ENCODE measurements at regions not wholly inside any gene's neighbourhood (a gene's known extent, or its start where the extent isn't known, plus 50 kb on each side); places are given as distances from the start of the nearest gene placed in this dataset.

DNA sequence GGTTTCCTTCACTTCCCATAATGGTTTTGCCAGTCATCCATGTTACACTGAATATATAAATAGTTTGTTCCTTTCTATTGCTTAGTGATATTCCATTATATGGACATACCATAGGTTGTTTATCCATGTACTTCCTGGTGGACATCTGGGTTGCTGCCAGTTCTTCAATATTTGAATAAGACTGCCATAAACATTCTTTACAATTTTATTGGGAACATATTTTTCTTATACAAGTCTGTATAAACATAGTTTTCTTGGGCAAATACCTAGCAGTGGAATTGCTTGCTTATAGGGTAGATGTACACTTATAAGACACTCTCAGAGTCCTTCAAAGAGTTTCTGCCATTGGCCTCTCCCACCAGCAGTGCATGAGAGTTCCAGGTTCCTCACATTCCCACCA lies 231.4 kb downstream of the OPA1 start:
- no peak for FAIRE-seq
- DNase-seq (ENCODE audit: extremely low spot score, insufficient read length, low read depth) = no peak

DNA sequence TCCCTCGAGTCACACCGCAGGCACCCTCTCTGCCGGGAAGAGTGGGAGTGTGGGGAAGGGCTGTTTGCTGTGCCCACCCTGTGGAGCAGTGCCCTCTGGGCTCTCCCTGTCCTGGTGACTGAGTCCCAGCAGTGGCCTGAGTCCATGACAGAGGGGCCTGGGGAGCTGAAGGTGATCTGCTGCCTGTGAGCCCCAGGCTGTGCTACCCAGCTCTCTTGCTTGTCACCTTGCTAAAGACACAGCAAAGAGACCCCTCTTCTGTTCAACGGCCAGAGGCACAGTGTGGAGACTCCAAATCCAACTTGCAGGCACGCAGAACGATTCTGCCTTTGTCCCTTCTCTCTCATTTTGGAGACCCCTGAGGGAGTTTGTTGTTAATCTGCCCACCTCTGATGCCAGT lies 232.6 kb downstream of the OPA1 start:
- FAIRE-seq (no peak), DNase-seq (ENCODE audit: extremely low spot score, insufficient read length, low read depth) (no peak)

DNA sequence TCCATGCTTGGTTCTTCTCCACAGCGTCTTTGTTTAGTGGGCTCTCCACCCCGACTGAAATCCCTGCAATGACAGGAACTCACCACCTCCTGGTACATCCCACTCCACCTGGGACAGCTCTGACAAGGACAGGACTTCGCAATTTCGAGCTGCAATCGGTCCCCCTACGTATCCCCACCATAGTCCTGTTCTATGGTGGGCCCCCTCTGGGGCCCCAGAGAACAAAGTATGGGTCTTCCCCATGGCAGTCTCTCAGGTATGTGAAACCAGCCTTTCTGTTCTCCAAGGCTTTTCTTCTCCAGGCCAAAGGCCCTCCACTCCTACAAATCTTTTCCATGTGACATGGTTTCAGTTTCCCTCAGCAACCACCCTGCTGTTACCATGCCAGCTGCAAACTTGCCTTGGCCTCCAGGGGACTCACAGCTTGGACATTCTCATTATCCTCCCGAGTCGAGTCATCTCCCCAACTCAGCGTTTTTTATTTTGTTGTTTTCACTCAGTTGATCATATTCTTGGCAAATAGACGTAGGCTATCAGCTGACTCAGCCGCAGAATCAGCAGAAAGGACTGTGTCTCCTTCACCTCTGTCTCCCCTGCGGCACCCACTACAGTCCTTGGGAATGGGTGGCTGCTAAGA lies 233.3 kb downstream of the OPA1 start:
- no peak for DNase-seq (ENCODE audit: extremely low spot score, insufficient read length, low read depth)
- FAIRE-seq = no peak

DNA sequence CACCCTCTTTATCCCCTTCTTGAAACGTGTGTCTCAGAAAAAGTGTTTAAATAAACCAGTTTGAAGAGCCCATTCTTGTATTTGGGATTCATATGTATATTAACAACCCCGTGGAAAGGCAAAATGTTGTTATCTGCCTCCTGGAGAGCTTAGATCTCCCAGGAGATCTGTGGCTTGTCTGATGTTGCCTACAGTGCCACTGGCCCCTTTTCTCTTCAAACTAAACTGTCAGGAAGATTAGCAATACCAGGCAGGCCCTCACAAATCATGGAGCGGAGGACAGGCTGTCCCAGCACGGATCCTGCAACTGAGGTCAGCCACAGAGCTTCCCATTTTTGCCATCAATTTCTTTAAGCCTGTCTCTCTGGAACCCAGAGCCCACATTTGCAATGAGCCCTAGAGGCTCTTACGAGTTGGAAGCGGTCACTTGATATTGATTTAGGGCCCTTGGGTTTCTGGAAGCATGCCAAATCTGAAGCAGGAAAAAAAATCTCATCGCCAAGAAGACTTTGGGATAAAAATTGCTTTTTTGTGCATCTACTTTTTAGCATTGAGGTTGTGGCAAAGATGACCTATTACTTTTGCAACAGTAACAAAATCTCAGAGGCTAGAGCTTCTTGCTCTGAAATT lies 234.1 kb downstream of the OPA1 start:
- FAIRE-seq = no peak
- DNase-seq (ENCODE audit: extremely low spot score, insufficient read length, low read depth) = no peak

DNA sequence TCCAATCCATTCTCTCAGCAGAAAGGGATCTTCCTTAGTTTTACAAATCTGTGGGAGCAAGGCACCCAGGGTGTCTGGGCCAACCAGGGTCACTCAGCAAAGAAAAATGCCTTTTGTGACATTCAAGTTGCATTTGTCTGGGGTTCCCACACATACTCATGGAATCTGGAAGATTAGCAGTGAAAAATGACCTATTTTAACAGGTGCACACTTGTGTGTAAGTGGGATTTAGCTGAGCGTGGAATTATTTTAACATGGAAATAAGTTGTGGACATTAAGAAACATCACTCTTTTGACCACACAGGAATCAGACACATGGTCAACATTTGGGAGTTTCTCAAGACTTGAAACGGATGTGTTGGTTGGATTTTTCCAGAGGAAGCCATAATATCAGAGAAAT lies 234.9 kb downstream of the OPA1 start:
- FAIRE-seq = no peak
- no peak for DNase-seq (ENCODE audit: extremely low spot score, insufficient read length, low read depth)

DNA sequence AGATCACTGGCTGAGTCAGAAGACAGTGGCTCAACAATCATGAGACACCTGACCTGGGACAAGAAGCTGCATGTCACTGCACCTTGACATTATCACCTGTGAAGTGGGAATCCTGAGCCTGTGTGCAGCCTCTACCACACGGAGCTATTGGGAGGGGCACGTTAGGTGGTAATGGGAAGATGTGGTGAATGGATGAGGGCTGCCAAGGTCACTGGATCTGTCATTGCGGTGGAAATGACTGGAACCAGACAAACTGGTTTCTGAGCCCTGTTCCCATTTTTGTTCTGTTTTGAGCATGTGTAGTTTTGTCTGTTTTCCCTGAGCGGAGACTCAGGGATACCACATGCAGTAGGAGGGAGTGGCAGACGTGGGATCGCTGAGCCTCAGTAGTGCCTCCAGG lies 235.5 kb downstream of the OPA1 start:
- DNase-seq (ENCODE audit: extremely low spot score, insufficient read length, low read depth) = no peak
- no peak for FAIRE-seq

DNA sequence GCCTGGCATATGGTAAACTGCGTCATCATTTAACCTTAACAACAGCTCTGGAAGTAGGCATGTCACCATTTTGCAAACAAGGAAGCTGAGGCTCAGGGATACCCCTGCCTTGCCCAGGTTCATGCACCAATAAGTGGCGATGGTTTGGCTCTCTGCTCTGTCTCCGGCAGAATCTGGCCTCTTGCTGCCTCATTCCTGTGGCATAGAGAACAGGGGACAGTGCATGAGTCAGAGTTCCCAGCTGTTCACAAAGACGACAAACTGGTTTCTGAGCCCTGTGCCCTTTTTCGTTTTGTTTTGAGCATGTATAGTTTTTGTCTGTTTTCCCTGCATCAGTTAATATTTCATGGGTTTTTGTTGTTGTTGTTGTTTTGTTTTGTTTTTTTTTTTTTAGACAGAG lies 236.8 kb downstream of the OPA1 start:
- FAIRE-seq = no peak

DNA sequence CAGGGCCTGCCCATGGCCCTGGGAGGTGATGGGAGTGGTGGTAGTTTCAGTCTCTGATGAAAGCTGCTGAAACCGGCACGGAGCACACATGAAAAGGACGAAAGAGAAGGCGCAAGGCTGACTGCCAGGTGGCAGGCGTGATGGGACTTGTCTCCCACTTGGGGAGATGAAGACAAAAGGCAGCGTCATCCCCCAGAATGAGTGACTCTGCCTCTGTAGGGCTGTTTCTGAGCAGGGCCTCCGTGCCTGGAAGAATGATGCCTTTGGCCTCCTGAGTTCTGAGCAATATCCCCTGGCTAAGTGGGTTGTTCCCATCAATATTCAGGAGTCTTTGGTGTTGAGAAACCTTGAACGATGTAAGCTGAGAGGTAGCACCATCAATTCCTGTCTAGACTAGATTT lies 237.8 kb downstream of the OPA1 start:
- DNase-seq (ENCODE audit: extremely low spot score, insufficient read length, low read depth) = no peak
- FAIRE-seq = no peak

More for the DNA sequence above, 236.8 kb downstream of the OPA1 start:
- no peak for DNase-seq (ENCODE audit: extremely low spot score, insufficient read length, low read depth)

DNA sequence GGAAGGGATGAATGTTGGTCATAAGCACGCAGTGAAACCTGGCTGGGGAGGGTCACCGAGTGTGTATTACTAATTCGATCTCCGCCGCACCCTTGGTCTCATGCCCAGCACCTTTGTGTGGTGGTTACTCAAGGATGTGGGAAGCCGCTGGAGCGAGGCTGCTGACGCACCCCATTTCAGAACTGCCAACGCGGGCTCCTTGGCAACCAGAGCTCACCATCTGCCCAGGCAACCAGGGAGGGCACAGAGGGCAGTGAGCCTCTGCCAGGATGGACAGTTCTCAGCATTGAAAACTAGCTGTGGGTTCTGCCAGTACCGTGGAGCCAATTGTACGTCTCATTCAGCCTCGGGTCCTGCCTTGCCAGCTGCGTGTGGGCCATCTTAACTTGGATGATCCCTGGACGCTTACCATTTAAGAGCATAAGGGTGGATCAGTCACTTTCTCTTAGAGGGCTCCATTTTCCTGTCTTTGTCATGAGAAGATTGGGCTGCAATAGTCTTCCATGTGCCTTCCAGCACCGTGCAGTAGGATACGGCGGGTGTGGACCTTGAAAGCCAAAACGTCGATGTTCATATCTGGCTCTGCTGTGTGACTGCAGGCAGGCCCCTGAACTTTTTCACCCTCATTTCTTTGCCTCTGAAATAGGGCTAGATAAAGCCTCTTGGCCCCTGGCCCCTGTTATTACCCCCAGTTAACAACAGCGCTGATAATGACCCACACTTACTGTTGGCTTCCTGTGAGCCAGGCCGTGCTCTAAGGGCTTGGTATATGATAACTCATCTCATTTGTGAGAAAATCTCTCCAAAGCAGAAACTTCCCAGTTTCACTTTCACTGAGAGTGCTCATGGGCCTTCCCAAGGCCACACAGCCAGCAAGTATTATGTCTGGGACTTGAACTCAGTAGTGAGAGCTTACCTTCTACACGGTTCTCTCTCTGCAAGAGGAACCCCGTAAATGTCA lies 238.8 kb downstream of the OPA1 start:
- DNase-seq (ENCODE audit: extremely low spot score, insufficient read length, low read depth) = peak; percentile 11
- peak; percentile 64 for FAIRE-seq

DNA sequence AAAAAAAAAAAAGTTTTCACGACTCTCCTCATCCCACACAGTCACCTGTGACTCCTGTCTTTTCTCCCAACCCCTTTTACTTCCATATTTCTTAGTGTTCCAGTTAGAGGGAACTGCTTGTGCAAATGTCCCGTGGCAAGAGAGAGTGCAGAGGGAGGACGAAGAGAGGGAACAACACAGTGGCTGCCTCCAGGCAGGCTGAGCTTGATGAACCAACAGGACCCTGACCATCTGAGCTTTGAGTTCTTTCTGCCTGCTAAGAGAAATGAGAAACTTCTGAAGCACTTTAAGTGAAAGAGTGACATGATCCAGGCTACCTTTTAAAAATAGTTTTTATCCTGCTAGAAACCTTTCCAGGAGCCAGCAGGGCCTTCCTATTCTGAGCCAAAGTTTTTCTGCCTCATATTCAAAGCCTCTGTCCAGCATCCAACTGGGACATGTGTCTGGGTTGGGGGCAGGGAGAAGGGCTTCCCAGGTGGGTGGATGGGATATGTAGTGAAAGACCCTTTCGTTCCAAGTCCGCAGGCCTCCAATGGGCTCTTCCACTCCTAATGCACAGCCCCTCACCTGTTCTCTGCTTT lies 239.9 kb downstream of the OPA1 start:
- no peak for DNase-seq (ENCODE audit: extremely low spot score, insufficient read length, low read depth)
- FAIRE-seq = no peak

DNA sequence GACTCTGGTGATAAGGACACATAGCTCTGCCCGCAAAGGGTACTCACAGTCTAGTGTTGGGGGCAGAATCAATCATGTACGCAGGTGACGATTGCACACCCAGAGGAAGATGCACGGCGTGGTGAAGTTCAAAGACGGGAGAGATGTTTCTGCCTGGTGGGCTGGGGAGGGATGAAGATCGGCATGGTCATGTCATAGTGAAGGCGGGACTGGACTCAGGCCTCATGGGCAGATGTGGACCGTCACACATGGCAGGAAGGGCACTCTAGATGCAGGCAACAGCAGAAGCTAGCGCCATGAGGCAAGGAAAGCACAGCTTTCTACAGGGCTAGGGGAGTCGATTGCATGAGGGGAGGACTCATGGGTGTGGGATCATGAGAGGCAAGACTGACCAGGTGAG lies 240.6 kb downstream of the OPA1 start:
- FAIRE-seq = no peak
- DNase-seq (ENCODE audit: extremely low spot score, insufficient read length, low read depth) = no peak

DNA sequence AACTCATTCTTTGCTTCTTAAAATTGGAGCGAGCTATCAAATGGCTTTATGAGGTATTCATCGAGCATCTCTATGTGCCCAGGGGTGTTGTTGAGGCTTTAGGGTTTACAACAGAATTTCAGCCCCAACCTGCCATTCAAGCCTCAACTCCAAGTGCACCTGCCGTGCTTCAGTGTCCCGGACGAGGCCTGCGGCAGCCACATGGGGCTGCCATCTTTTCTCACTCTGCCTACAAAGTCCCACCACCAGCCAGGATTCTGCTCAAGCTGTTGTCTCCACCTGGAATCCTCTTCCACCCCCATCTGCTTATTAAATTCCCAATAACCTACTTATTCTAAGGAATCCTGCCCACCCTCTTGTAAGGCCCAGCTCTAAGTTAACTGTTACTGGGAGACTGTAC lies 242.4 kb downstream of the OPA1 start:
- DNase-seq (ENCODE audit: extremely low spot score, insufficient read length, low read depth) = no peak
- no peak for FAIRE-seq

DNA sequence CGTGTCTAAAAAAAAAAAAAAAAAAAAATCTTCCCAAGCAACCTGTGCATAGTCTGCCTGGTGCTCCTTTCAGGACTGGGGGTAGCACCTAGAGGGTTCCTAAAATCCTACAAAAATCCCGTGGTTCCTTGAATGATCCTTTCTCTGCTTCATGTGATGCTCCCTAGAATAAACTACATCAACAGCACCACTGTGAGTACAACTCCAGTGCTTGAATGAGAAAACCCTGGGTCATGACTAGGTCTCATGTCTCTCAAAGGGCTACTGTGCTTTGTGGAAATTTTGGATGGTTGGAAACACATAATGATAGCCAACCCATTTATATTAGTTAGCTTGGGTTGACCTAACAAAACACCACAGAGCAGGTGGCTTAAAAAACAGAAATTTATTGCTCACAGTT lies 243.5 kb downstream of the OPA1 start:
- DNase-seq (ENCODE audit: extremely low spot score, insufficient read length, low read depth) (no peak), FAIRE-seq (no peak)

DNA sequence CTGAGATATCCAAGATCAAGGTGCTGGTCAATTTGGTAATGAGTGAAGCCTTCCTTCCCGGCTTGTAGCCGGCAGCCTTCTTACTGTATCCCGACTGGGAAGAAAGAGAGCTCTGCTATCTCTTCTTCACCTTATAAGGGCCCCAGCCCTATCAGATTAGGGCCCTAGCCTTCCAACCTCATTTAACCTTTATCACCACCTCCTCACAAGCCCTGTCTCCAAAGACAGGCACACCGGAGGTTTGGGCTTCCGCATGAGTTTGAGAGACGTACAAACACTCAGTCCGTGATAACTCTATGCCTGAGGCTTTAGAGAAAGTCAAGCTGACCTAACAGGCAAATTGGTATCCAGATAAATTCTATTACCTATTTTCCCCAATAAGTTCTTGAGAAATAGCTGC lies 243.9 kb downstream of the OPA1 start:
- FAIRE-seq (no peak), DNase-seq (ENCODE audit: extremely low spot score, insufficient read length, low read depth) (no peak)

DNA sequence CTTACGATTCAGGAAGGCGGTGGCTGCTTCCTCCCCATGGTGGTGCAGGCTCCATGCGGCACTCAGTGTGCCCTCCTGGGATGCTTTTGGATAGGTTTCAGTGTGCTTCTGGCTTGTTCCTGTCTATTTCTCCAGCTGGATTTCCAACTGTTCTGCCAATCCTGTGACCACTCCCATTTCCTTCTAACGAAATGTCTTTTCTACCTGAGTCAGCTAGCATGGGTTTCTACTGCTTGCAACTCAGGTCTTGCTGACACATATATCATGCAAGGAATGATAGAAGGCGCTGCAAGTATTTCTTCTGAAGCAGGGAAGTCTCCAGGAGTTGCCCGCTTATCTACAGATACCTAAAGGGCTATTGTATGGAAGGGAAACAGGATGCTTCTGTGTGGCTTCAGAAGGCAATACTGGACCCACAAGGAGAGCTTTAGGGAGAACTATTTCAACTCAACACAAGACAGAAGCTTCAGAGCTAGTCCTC lies 244.4 kb downstream of the OPA1 start:
- DNase-seq (ENCODE audit: extremely low spot score, insufficient read length, low read depth) (no peak), FAIRE-seq (no peak)

DNA sequence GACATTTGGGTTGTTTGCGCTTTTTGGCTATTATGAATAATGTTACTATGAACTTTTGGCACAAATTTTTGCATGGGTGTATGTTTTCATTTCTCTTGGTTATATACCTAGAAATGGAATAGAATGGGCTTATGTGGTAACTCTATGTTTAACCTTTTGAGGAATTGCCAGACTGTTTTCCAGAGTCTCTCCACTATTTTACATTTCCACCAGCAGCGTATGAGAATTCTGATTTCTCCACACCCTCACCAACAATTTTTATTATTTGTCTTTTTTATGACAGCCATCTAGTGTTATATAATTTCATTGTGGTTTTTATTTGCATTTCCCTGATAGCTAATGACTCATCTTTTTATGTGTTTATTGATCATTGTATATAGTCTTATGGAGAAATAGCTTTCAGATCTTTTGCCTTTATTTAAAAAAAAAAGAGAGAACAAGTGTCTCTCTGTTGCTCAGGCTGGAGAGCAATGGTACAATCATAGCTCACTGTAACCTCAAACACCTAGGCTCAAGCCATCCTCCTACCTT lies 247.2 kb downstream of the OPA1 start:
- FAIRE-seq (no peak), DNase-seq (ENCODE audit: extremely low spot score, insufficient read length, low read depth) (no peak)

DNA sequence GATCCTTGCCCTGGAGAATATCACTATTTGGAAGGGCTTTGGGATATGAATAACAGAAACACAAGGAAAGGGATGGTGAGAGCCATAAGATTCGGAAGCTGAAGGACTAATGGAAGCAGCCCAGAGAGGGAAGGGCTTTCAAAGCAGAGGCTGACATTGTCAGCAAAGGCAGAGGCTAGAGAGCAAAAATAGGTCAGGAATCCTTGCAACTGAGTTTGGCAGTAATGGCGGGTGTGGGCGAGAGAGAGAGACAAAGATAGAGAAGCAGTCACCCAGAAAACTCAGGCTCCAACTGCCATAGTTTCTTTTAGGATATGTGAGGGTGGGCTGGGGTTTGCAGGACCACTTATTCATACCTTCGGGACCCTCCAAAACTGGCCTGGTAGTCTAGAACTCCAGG lies 248.6 kb downstream of the OPA1 start:
- FAIRE-seq = no peak
- DNase-seq (ENCODE audit: extremely low spot score, insufficient read length, low read depth) = no peak

DNA sequence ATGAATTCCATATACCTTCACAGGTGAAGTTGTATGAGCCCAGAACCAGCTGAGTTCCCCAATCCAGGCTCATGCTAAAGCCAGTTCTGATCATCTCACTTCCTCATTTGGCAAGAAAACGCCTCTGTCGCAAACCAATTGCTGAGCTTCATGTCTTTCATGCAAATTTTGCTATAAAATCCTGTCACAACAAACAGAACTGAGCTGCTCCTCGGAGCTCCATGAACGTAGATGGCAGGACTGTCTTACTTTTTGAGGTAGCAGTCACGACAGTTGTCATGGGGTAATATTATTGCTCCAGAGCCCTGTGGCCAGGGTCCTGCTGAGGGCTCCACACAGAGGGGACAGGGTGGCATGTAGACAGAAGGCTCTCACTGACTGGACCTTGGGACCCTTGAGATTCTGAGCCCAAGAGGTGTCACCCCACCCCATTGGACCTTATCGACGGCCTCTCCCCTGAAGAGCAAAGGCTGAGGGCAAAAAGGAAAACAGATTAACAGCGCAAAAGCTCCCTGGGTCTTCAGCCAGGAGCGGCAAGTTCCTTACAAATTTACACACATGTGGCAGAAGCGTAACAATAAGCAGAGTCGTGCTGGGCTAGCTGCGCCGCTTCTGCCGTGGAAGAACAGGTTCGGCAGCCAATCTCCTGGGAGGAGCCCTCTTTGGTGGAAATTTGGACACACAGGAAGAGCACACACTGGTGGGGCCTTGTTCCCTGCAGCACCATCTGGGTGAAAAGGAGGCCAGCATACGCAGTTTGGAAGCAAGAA lies 249.2 kb downstream of the OPA1 start:
- peak; percentile 65 for FAIRE-seq
- DNase-seq (ENCODE audit: extremely low spot score, insufficient read length, low read depth) = peak; percentile 23

DNA sequence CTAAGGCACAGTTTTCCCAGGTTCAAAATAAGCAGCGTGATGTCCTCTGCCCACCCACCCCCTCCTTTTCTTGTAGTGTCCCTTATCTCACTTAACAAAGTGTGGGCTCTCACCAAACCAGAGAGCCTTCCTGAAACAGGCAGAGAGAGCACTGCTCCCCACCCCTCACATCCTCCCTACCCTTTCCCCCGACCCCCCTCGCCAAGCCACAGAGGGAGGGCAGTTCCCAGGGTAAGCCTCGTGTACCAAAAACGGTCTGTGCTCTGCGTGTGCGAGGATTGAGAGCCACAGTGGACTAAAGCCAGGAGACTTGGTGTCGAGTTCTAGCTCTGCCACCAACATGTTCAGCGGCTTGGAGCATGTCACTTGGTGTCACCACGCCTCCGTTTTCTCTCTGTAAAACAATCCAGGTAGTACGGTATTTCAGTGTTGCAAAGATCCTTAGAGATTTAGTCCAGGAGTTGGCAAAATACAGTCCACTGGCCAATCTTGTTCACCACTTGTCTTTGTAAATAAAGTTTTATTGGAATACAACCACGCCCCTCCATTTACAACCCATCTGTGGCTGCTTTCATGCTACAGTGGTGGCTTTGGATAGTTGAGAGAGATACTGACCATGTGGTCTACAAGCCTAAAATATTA lies 249.9 kb downstream of the OPA1 start:
- DNase-seq (ENCODE audit: extremely low spot score, insufficient read length, low read depth) = no peak
- no peak for FAIRE-seq
